H7 (cell line): ENCODE measurements at regions not wholly inside any gene's neighbourhood (a gene's known extent, or its start where the extent isn't known, plus 50 kb on each side); places are given as distances from the start of the nearest gene placed in this dataset.
"Not testable (repeated sequence)": the region's sequence is repeated elsewhere in the genome, so short reads cannot be mapped to it uniquely, and the experiment has no call there.

Source experiments
- DNase-seq: peaks from one replicate; pipeline ENCODE4 v3.0.0; 2012
- H3K27me3 ChIP-seq: 2 replicates; pipeline ENCODE4 v1.6.0; 2011; ENCODE audit warnings: mild to moderate bottlenecking, low read length; ENCODE audit not compliant: control insufficient read depth, insufficient read depth
- H3K36me3 ChIP-seq: replicated peaks from 2 replicates; pipeline ENCODE4 v1.5.1; 2011; ENCODE audit warnings: low read length; ENCODE audit not compliant: control insufficient read depth, insufficient read depth
- H3K4me3 ChIP-seq: 2 replicates; pipeline ENCODE4 v1.5.1; 2011; ENCODE audit warnings: low read depth, mild to moderate bottlenecking, control low read depth, low read length, moderate library complexity; ENCODE audit not compliant: insufficient read depth

DNA sequence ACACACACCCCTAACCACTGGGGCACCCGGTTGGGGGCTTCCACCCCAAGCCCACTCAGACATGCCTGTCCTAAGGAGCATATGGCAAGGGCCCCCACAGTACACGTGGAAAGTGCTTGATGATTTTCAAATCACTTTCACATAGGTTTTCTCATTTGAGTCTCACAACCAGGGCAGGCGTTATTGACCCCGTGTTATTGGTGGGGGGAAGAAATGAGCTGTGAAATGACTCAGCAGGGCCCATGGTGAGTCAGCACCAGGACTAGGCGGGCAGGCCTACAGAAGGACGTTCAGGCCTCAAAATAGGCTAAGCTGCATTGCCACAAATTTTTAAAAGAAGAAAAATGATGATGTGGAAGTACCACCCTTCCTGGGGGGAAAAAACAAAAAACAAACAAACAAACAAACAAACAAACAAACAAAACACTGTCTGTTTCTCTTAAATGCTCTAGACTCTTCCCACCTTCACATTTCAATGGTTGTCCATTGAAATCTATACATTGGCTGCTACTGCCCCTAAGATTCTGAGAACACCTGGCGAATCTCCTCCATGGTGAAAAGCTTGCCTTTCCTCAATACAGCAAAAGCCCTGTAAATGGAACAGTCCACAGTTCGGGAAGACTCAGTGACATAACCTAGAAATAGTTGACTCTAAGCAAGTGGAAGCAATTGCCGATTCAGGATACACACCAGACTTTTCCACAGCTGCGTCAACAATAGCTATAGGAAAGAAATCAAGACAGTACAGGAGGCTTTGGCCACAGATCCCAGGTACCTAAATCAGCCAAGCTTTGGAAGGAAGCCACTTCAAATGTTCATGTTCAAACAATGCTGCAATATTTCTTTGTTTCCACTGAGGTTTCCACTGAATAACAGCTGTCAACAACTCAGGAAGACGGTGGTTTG is 234.7 kb downstream of the TOMM20 start:
- H3K4me3 ChIP-seq, result no peak overlapping the region
- no peaks in the 10 kb centered on the region for H3K36me3 ChIP-seq
- DNase-seq, result no peak
- no peaks in the 10 kb centered on the region for H3K27me3 ChIP-seq

DNA sequence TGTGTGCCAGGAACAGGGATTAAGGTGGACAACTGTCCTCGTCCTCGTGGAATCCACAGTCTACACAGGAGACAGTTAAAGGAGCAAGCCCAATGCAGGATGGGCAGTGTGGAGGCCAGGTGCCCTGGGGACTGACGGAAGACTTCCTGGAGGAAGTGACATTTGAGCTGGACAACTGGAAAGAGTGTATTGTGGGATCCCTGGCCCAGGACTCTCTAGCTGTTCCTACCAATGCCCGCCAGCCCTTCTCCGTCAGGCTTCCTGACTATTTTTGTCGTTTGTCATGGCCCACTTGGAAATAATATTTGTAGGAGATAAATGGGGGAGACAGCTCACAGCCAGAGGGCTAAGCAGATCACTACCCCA is 235.3 kb downstream of the TOMM20 start:
- Histone ChIP-seq H3K36me3 (no peaks in the 10 kb centered on the region), H3K27me3 (no peaks in the 10 kb centered on the region), H3K4me3 (no peak overlapping the region)
- no peak for DNase-seq

GRCh38 chr1:234892642-234893041 is 236.0 kb downstream of the TOMM20 start:
- Histone ChIP-seq H3K36me3 (no peaks in the 10 kb centered on the region), H3K4me3 (no peak overlapping the region), H3K27me3 (no peaks in the 10 kb centered on the region)
- DNase-seq, result no peak

- Histone ChIP-seq H3K4me3 (no peak overlapping the region), H3K36me3 (no peaks in the 10 kb centered on the region)
- no peak for DNase-seq
Observed at GRCh38 chr1:234891427-234891826, 237.2 kb downstream of the TOMM20 start.

GRCh38 chr1:234889643-234890042 is 239.0 kb downstream of the TOMM20 start:
- DNase-seq, result no peak
- Histone ChIP-seq H3K36me3 (no peaks in the 10 kb centered on the region), H3K4me3 (no peak overlapping the region)

More at GRCh38 chr1:234891427-234891826, 237.2 kb downstream of the TOMM20 start:
- no peaks in the 10 kb centered on the region for H3K27me3 ChIP-seq

GRCh38 chr1:234888247-234888646 is 240.4 kb downstream of the TOMM20 start:
- H3K4me3 ChIP-seq, DNase-seq, H3K27me3 ChIP-seq, H3K36me3 ChIP-seq: not testable (repeated sequence)

More at GRCh38 chr1:234889643-234890042, 239.0 kb downstream of the TOMM20 start:
- H3K27me3 ChIP-seq, result no peaks in the 10 kb centered on the region

DNA sequence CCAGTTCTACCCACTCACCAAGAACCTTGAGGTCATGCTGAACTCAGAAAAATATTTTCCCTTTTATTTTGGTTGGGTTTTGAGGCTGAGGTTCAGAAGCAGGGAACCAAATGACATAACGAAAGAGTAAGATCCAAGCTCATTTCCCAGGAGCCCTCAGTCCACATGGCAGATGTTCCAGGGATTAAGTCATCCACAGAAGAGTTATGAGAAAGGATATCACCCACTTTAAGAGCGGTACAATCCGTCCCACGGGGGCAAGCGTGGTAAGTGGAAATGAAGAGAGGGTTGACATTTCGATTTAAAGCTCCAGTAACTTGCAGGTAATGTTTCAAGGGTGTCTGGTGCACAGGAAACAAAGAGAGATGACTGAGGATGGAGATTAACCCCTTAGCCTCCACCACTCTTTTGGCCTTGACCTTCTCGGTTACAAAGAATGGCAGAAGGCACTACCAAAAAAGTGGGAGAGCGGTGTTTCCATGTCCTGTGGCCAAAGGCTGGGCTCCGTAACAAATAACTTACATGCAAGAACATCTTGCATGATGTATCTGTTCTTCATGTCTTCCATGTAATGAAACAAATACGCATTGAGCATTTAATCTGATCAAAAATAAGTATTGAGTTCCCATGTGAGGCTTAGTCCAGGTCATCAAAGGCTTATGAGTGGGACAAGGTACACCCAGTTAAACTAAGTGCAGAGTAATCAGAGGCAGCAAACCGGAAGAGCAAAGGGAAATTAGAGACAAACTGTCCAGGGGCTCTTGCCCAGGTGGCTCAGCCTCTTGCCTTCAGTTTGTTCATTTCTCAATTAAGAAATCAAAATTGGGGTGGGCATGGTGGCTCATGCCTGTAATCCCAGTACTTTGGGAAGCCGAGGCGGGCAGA is 241.4 kb downstream of the TOMM20 start:
- no peaks in the 10 kb centered on the region for H3K36me3 ChIP-seq
- DNase-seq, result no peak
- H3K27me3 ChIP-seq, result no peaks in the 10 kb centered on the region
- no peak overlapping the region for H3K4me3 ChIP-seq

DNA sequence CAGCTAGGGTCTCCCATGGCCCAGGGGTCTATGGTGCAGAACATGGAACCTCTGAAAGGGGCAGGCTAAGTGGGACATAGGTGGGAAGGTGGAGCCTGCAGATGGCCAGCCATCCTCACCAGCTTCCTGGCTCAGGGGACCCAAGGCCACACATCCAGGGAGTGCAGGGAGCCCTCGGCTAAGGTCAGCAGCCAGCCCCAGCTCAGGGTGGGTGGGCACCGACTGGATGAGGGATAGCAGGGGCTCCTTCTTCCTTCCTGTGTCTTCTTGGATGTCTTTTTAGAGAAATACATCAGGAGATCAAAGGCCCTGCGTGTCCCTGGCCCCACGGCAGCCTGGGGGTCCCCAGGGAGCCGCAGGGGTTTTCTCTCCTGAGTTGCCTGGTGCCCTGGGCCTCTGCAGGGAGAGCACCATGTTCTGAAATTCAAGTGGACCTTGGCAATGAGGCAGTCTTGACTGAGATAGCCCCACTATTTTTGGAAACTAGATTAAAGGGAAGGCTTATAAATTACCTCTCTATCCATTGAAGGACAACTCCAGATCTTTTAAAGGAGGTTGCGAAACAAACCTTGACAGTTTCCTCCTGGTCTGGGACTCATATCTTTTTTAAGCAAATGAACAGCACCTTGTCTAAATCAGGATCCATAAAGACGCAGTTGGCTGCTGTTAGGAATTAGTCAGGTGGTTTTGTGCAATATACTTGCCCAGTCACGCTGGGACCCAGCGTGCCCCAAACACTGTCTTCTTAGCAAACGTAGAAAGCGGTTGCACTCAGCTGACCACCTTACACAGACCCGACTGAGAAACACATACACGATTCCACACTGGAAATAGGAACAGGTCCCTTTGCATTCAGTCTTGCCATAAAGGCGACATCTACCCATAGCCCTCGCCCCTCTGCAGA is 242.3 kb downstream of the TOMM20 start:
- DNase-seq, result no peak
- Histone ChIP-seq H3K36me3 (no peaks in the 10 kb centered on the region), H3K4me3 (no peak overlapping the region), H3K27me3 (no peaks in the 10 kb centered on the region)

- no peak overlapping the region for H3K4me3 ChIP-seq
- H3K27me3 ChIP-seq, result no peaks in the 10 kb centered on the region
- DNase-seq, result no peak
- no peaks in the 10 kb centered on the region for H3K36me3 ChIP-seq
Observed at GRCh38 chr1:234885601-234886000, 243.0 kb downstream of the TOMM20 start.

DNA sequence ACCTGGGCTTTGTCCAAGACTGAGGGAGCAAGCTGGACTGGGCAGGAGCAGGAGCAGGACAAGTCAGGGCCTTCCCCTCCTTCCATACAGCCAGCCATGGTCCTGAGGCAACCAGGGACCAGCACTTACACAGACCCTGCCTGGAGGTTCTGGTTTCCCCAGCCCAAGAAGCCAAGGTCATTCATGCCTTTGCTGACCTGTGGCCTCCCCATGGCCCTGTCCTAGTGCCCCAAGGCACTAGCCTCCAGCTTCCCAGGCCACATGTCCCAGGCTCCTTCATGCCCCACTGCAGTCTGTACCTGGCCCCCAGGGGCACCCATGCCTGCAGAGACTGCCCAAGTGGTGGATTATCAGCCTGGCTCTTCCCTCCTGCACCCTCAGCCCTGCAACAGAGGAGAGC is 243.9 kb downstream of the TOMM20 start:
- no peak overlapping the region for H3K4me3 ChIP-seq
- no peaks in the 10 kb centered on the region for H3K36me3 ChIP-seq
- H3K27me3 ChIP-seq, result no peaks in the 10 kb centered on the region
- DNase-seq, result no peak

GRCh38 chr1:234884006-234884405 is 244.6 kb downstream of the TOMM20 start:
- no peak for DNase-seq
- Histone ChIP-seq H3K4me3 (no peak overlapping the region), H3K36me3 (no peaks in the 10 kb centered on the region), H3K27me3 (no peaks in the 10 kb centered on the region)

DNA sequence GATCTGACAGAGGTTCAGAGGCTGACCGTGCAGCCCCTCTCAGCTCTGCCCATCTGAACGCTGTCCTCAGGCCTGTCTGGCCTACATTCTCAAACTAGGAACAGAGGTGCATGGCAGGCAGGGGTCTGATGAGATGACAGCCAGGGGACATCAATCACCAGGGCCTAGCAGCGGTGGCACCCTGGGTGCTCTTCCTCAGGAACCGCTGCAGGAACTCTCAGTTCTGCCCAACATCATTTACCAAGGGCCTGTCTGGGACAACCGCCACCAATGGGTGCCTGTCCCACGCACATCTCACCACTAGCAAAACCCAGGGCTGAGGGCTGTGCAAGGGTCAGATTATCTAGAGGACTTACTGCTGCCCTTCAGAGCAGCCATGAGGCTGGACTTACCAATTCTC is 245.7 kb downstream of the TOMM20 start:
- no peak overlapping the region for H3K4me3 ChIP-seq
- H3K27me3 ChIP-seq, result no peaks in the 10 kb centered on the region
- no peaks in the 10 kb centered on the region; the same call in 1 of the 2 replicates for H3K36me3 ChIP-seq
- DNase-seq, result no peak

DNA sequence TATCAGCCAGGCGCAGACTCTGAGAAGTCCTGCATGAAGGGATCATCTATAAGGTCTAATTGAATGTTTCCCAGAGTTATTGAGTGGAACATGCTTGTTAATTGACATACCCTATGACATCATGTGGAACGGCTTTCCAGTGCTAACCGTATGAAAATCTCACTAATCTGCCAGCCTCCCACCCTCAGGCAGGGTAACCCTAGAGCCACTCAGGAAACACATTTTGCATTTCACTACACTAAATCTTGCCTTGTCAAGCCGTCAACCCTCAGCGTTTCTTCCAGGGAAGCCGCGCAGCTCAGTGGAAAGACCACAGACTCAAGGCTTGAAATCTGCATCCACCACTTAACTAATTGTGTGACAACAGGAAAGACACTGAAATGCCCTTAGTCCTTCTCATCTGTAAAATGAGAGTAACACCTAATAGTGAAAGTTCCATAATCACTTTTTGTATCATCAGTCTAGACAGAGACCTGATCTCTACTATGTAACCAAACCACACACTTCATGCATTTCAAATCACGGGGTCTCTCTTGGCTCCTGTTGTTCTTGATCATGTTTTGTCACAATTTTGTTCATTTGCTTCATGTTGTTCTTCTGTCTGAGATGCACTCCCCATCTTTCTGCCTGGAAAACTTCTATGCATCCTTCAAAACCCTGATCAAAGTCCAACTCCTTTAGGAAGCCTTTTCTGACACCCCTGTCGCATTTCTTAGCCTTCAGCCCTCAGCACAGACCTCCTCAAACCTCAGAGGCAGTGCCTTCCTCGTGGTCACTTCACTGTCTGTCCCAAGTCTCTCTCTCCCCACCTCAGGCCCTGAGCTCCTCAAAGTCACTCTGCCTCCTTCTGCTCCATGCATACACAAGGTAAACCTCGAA is 246.5 kb downstream of the TOMM20 start:
- no peaks in the 10 kb centered on the region; the same call in 1 of the 2 replicates for H3K36me3 ChIP-seq
- no peaks in the 10 kb centered on the region for H3K27me3 ChIP-seq
- DNase-seq, result no peak
- no peak overlapping the region for H3K4me3 ChIP-seq
